ENCODE measurements at regions not wholly inside any gene's neighbourhood (a gene's known extent, or its start where the extent isn't known, plus 50 kb on each side); places are given as distances from the start of the nearest gene placed in this dataset.

- 82 to 90% methylated on average over 7 of the region's 7 CpGs for WGBS, 2 donors
- no peak for TF ChIP-seq CTCF (IDR thresholded peaks at IDR 0.05)
- TF ChIP-seq POLR2A (IDR thresholded peaks at IDR 0.05): no peak
- no peak overlapping the region for H3K4me3 ChIP-seq
- H3K27me3 ChIP-seq: no peaks in the 10 kb centered on the region
- H3K27ac ChIP-seq: no peak overlapping the region
- intact Hi-C loops (cut with DNase I; ENCODE audit: low total_unique reads): no loop called here
- no peaks in the 10 kb centered on the region for H3K9me3 ChIP-seq
- no peak for DNase-seq
- H3K4me1 ChIP-seq: no peaks in the 10 kb centered on the region
- H3K36me3 ChIP-seq (ENCODE audit: low read depth, missing control alignments): no peaks in the 10 kb centered on the region
Observed at GRCh38 chr2:129490641-129491040, 488.8 kb upstream of the RAB6C start.

GRCh38 chr2:129491308-129491707, 488.2 kb upstream of the RAB6C start:
- no peak for TF ChIP-seq CTCF (IDR thresholded peaks at IDR 0.05)
- no peak for TF ChIP-seq POLR2A (IDR thresholded peaks at IDR 0.05)
- no peaks in the 10 kb centered on the region for H3K9me3 ChIP-seq
- DNase-seq: no peak
- intact Hi-C loops (cut with DNase I; ENCODE audit: low total_unique reads): no loop called here
- H3K27me3 ChIP-seq: no peaks in the 10 kb centered on the region
- H3K27ac ChIP-seq: no peak overlapping the region
- 52 to 72% methylated on average over 2 of the region's 2 CpGs for WGBS, 2 donors
- no peaks in the 10 kb centered on the region for H3K4me1 ChIP-seq
- H3K4me3 ChIP-seq: no peak overlapping the region
- no peaks in the 10 kb centered on the region for H3K36me3 ChIP-seq (ENCODE audit: low read depth, missing control alignments)

GRCh38 chr2:129492548-129492947, 486.9 kb upstream of the RAB6C start:
- intact Hi-C loops (cut with DNase I; ENCODE audit: low total_unique reads): no loop called here
- Histone ChIP-seq H3K9me3 (no peaks in the 10 kb centered on the region), H3K4me3 (no peak overlapping the region), H3K36me3 (ENCODE audit: low read depth, missing control alignments) (no peaks in the 10 kb centered on the region), H3K27me3 (no peaks in the 10 kb centered on the region), H3K27ac (no peak overlapping the region), H3K4me1 (no peaks in the 10 kb centered on the region)
- no peak for DNase-seq
- 92 to 97% methylated on average over 4 of the region's 4 CpGs for WGBS, 2 donors
- TF ChIP-seq POLR2A (IDR thresholded peaks at IDR 0.05) (no peak), CTCF (IDR thresholded peaks at IDR 0.05) (no peak)

- intact Hi-C loops (cut with DNase I; ENCODE audit: low total_unique reads): no loop called here
- H3K4me3 ChIP-seq: no peak overlapping the region
- TF ChIP-seq POLR2A (IDR thresholded peaks at IDR 0.05) (no peak), CTCF (IDR thresholded peaks at IDR 0.05) (no peak)
- no peaks in the 10 kb centered on the region for H3K27me3 ChIP-seq
- no peaks in the 10 kb centered on the region for H3K36me3 ChIP-seq (ENCODE audit: low read depth, missing control alignments)
- H3K9me3 ChIP-seq: no peaks in the 10 kb centered on the region
- DNase-seq: no peak
- WGBS, 2 donors: 68 to 69% methylated on average over 2 of the region's 2 CpGs
- H3K4me1 ChIP-seq: no peaks in the 10 kb centered on the region
- no peak overlapping the region for H3K27ac ChIP-seq
Observed at GRCh38 chr2:129499747-129500146, 479.7 kb upstream of the RAB6C start.

GRCh38 chr2:129502781-129503180, 476.7 kb upstream of the RAB6C start:
- WGBS, 2 donors: 40 to 46% methylated on average over 4 of the region's 4 CpGs
- no peaks in the 10 kb centered on the region for H3K4me1 ChIP-seq
- DNase-seq: no peak
- no peak for TF ChIP-seq CTCF (IDR thresholded peaks at IDR 0.05)
- TF ChIP-seq POLR2A (IDR thresholded peaks at IDR 0.05): no peak
- no peaks in the 10 kb centered on the region for H3K27me3 ChIP-seq
- H3K4me3 ChIP-seq: no peak overlapping the region
- intact Hi-C loops (cut with DNase I; ENCODE audit: low total_unique reads): no loop called here
- H3K9me3 ChIP-seq: no peaks in the 10 kb centered on the region
- no peak overlapping the region for H3K27ac ChIP-seq
- H3K36me3 ChIP-seq (ENCODE audit: low read depth, missing control alignments): no peaks in the 10 kb centered on the region

Data from testis (tissue), 2 donors.